ENCODE measurements at regions not wholly inside any gene's neighbourhood (a gene's known extent, or its start where the extent isn't known, plus 50 kb on each side); places are given as distances from the start of the nearest gene placed in this dataset.

- Histone ChIP-seq H3K4me2 (ENCODE audit: insufficient read depth, low read length) (no peak overlapping the region), H3K27ac (ENCODE audit: insufficient read depth, low read depth, low read length) (no peak overlapping the region), H3K9me3 (replicated peaks; ENCODE audit: control insufficient read depth, insufficient read depth, low read length) (no peaks in the 10 kb centered on the region), H3K4me3 (replicated peaks in 1 of 3; ENCODE audit: insufficient read depth in 1 of 3, low read depth in 1 of 3, low read length in 3 of 3) (no peak overlapping the region), H3K36me3 (ENCODE audit: control insufficient read depth in 2 of 2, extremely low read depth in 1 of 2, insufficient read depth in 2 of 2, low read length in 2 of 2) (no peaks in the 10 kb centered on the region), H3K4me1 (ENCODE audit: control insufficient read depth, extremely low read depth, insufficient read depth, low read length) (peaks cover 11% of the 10 kb centered on the region), H4K20me1 (replicated peaks; ENCODE audit: control insufficient read depth, extremely low read depth, insufficient read depth, low read length) (no peaks in the 10 kb centered on the region), H3K27me3 (ENCODE audit: control insufficient read depth in 2 of 2, insufficient read depth in 2 of 2, low read length in 2 of 2) (peaks cover 0 to 2% of the 10 kb centered on the region in 2 experiments), H3K9ac (replicated peaks; ENCODE audit: extremely low read depth, insufficient read depth, low read length) (no peak overlapping the region), H3K79me2 (ENCODE audit: control insufficient read depth, insufficient read depth, low read length) (no peaks in the 10 kb centered on the region), H3K9me1 (replicated peaks; ENCODE audit: control insufficient read depth, extremely low read depth, insufficient read depth, low read length) (no peaks in the 10 kb centered on the region), H2AFZ (ENCODE audit: low read depth, low read length) (peak overlapping the region; percentile 48)
- dilution Hi-C loops (cut with MboI; ENCODE audit: extremely low pct_ligation_motif_present, low sequenced_read_pairs) (no loop called here), intact Hi-C loops (cut with micrococcal nuclease) (no loop called here)
- POLR2A ChIA-PET = no interaction called here
- no peak for FAIRE-seq
- no peak for DNase-seq (ENCODE audit: low read depth, low spot score)
- CTCF ChIA-PET = no interaction called here
- TF ChIP-seq GATA2 (IDR thresholded peaks at IDR 0.05; ENCODE audit: insufficient read depth, insufficient read length, low read depth, low read length) (no peak), JUN (IDR thresholded peaks at IDR 0.05; ENCODE audit: borderline replicate concordance, insufficient read depth, insufficient read length, low read depth) (no peak), POLR2AphosphoS5 (IDR thresholded peaks at IDR 0.05; ENCODE audit: insufficient read depth, low read depth, low read length) (no peak), MYC (IDR thresholded peaks at IDR 0.05; ENCODE audit: low read depth, low read length) (no peak), FOS (IDR thresholded peaks at IDR 0.05; ENCODE audit: borderline replicate concordance, insufficient read depth, low read length) (no peak), EZH2 (IDR thresholded peaks at IDR 0.05; ENCODE audit: borderline replicate concordance, low read depth, low read length, severe bottlenecking) (no peak)
- BruUV-seq (replicated peaks) = no TSS peak
Measured at GRCh38 chr4:145347684-145348083, 134.0 kb upstream of the SMAD1 start.

- no peaks in the 10 kb centered on the region for H4K20me1 ChIP-seq (replicated peaks; ENCODE audit: control insufficient read depth, extremely low read depth, insufficient read depth, low read length)
- CTCF ChIA-PET = no interaction called here
- no TSS peak for BruUV-seq (replicated peaks)
- POLR2A ChIA-PET = no interaction called here
- DNase-seq (ENCODE audit: low read depth, low spot score) (no peak), FAIRE-seq (no peak)
- intact Hi-C loops (cut with micrococcal nuclease) (no loop called here), dilution Hi-C loops (cut with MboI; ENCODE audit: extremely low pct_ligation_motif_present, low sequenced_read_pairs) (no loop called here)
- H3K27ac ChIP-seq (ENCODE audit: insufficient read depth, low read depth, low read length) = no peak overlapping the region
- H3K9ac ChIP-seq (replicated peaks; ENCODE audit: extremely low read depth, insufficient read depth, low read length) = no peak overlapping the region
- no peak overlapping the region for H3K4me2 ChIP-seq (ENCODE audit: insufficient read depth, low read length)
- no peaks in the 10 kb centered on the region for H3K9me1 ChIP-seq (replicated peaks; ENCODE audit: control insufficient read depth, extremely low read depth, insufficient read depth, low read length)
- no peak overlapping the region for H2AFZ ChIP-seq (ENCODE audit: low read depth, low read length)
- no peaks in the 10 kb centered on the region for H3K79me2 ChIP-seq (ENCODE audit: control insufficient read depth, insufficient read depth, low read length)
- H3K4me1 ChIP-seq (ENCODE audit: control insufficient read depth, extremely low read depth, insufficient read depth, low read length) = peaks cover 11% of the 10 kb centered on the region
- H3K27me3 ChIP-seq (ENCODE audit: control insufficient read depth in 2 of 2, insufficient read depth in 2 of 2, low read length in 2 of 2) = no peaks in the 10 kb centered on the region
- no peaks in the 10 kb centered on the region for H3K36me3 ChIP-seq (ENCODE audit: control insufficient read depth in 2 of 2, extremely low read depth in 1 of 2, insufficient read depth in 2 of 2, low read length in 2 of 2)
- TF ChIP-seq EZH2 (IDR thresholded peaks at IDR 0.05; ENCODE audit: borderline replicate concordance, low read depth, low read length, severe bottlenecking) (no peak), CTCF (IDR thresholded peaks at IDR 0.05; ENCODE audit: extremely low read depth in 1 of 2, insufficient read depth in 1 of 2, low read depth in 1 of 2, low read length in 2 of 2) (no peak), MYC (IDR thresholded peaks at IDR 0.05; ENCODE audit: low read depth, low read length) (no peak), FOS (IDR thresholded peaks at IDR 0.05; ENCODE audit: borderline replicate concordance, insufficient read depth, low read length) (no peak), GATA2 (IDR thresholded peaks at IDR 0.05; ENCODE audit: insufficient read depth, insufficient read length, low read depth, low read length) (no peak), POLR2AphosphoS5 (IDR thresholded peaks at IDR 0.05; ENCODE audit: insufficient read depth, low read depth, low read length) (no peak), JUN (IDR thresholded peaks at IDR 0.05; ENCODE audit: borderline replicate concordance, insufficient read depth, insufficient read length, low read depth) (no peak), POLR2A (IDR thresholded peaks at IDR 0.05; ENCODE audit: low read depth, low read length) (no peak), MAX (IDR thresholded peaks at IDR 0.05; ENCODE audit: insufficient read depth, insufficient read length) (no peak)
- H3K9me3 ChIP-seq (replicated peaks; ENCODE audit: control insufficient read depth, insufficient read depth, low read length) = no peaks in the 10 kb centered on the region
- no peak overlapping the region for H3K4me3 ChIP-seq (replicated peaks in 1 of 3; ENCODE audit: insufficient read depth in 1 of 3, low read depth in 1 of 3, low read length in 3 of 3)
Measured at GRCh38 chr4:145346081-145346480, 135.6 kb upstream of the SMAD1 start.

Measured in endothelial cell of umbilical vein (primary cell).